NOMO-1 (cell line): ENCODE measurements at regions not wholly inside any gene's neighbourhood (a gene's known extent, or its start where the extent isn't known, plus 50 kb on each side); places are given as distances from the start of the nearest gene placed in this dataset.

Experiments used
- DNase-seq, 2 experiments: peaks; one replicate each; lab custom pipeline; 2025; ENCODE audit not compliant: unreplicated experiment in 2 of 2; lab: John Stamatoyannopoulos, UW

GRCh38 chr12:91937009-91937408 lies 208.6 kb downstream of the BTG1 start:
- no peak for DNase-seq

GRCh38 chr12:91935296-91935695 lies 210.3 kb downstream of the BTG1 start:
- no peak for DNase-seq

- DNase-seq = no peak
These were observed 214.5 kb downstream of the BTG1 start for GRCh38 chr12:91931111-91931510.

GRCh38 chr12:91928501-91928900 lies 217.1 kb downstream of the BTG1 start:
- no peak for DNase-seq

- DNase-seq = no peak
These were observed 218.8 kb downstream of the BTG1 start for GRCh38 chr12:91926848-91927247.

GRCh38 chr12:91924827-91925226 lies 220.8 kb downstream of the BTG1 start:
- no peak for DNase-seq

GRCh38 chr12:91923864-91924263 lies 221.8 kb downstream of the BTG1 start:
- no peak for DNase-seq

- DNase-seq = no peak
These were observed 223.0 kb downstream of the BTG1 start for GRCh38 chr12:91922674-91923073.

GRCh38 chr12:91922139-91922538 lies 223.5 kb downstream of the BTG1 start:
- no peak for DNase-seq

GRCh38 chr12:91921555-91921954 lies 224.1 kb downstream of the BTG1 start:
- no peak for DNase-seq

- no peak for DNase-seq
These were observed 224.9 kb downstream of the BTG1 start for GRCh38 chr12:91920741-91921140.

- no peak for DNase-seq
These were observed 225.4 kb downstream of the BTG1 start for GRCh38 chr12:91920276-91920675.

- DNase-seq = no peak
These were observed 227.2 kb downstream of the BTG1 start for GRCh38 chr12:91918431-91918830.

- no peak for DNase-seq
These were observed 230.9 kb downstream of the BTG1 start for GRCh38 chr12:91914701-91915100.

GRCh38 chr12:91913651-91914050 lies 232.0 kb downstream of the BTG1 start:
- DNase-seq = no peak

GRCh38 chr12:91913124-91913523 lies 232.5 kb downstream of the BTG1 start:
- DNase-seq = no peak

- DNase-seq = no peak
These were observed 233.5 kb downstream of the BTG1 start for GRCh38 chr12:91912178-91912577.

GRCh38 chr12:91910871-91911388 lies 234.7 kb downstream of the BTG1 start:
- no peak for DNase-seq

GRCh38 chr12:91902860-91903683 lies 242.6 kb downstream of the BTG1 start:
- no peak for DNase-seq

- no peak for DNase-seq
These were observed 244.1 kb downstream of the BTG1 start for GRCh38 chr12:91901381-91902074.

GRCh38 chr12:91900971-91901370 lies 244.7 kb downstream of the BTG1 start:
- no peak for DNase-seq

- DNase-seq = no peak
These were observed 246.6 kb downstream of the BTG1 start for GRCh38 chr12:91899056-91899455.
